GM18520 (cell line): ENCODE measurements at regions not wholly inside any gene's neighbourhood (a gene's known extent, or its start where the extent isn't known, plus 50 kb on each side); places are given as distances from the start of the nearest gene placed in this dataset.

ENCODE experiments used
- ATAC-seq: cut with Tn5 transposase; IDR thresholded peaks from one replicate; pipeline ENCODE4 v1.9.1; 2021; ENCODE audit not compliant: unreplicated experiment

DNA sequence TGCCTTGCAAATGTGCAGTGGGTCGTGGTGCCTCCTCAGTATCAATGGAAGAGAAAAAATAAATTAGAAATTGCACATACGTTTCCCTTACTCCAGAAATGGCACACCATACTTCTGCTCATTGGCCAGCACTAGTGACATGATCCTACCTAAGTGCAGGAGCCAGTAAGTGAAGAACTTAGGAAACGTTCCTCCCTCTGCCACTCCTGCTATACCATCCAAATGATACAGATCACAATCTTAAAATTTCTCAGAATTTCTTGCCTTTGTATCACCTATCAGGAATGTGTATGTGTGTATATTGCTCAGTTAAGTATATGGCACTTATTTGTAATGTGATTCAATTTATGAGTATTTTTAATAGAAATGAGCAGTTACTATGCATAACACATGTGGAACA lies 237.0 kb upstream of the UBE2E3 start:
- no peak for ATAC-seq

DNA sequence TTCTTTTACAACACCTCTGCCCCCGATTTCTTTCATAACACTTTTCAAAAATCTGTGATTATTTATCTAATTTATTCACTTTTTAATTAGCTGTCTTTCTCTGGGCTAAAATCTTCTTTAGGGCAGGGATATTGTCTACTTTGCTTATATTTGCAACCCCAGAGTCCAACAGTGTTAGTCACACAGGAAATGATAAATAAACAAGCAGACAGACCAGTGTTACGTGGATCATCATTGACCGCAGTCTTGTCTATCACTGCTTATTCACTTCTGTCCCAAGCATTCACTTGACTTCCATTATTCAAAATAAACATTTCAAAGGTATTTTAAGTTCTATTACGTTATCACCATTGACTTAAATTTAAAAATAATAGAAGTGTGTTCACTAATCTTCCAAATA lies 237.6 kb upstream of the UBE2E3 start:
- ATAC-seq, result no peak

DNA sequence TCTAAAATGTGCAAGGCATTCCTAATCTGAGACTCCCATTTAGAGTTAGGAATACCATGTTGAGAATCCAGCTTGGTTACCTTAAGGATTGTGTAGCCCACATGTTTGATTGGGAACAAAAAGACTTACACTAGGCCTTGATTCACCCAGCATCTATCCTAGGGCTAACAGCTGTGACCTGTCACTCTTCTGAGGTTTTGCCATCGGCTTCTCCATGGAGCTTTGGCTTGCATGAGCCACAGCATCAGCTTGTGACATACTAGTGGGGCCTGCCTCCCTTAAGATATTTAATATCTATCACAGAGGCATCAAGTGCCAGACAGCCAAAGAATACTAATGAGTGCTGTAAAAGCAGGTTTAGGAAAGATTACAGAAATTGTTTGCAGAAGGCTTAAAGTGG lies 241.3 kb upstream of the UBE2E3 start:
- ATAC-seq, result no peak

GRCh38 chr2:180735799-180736198 lies 244.6 kb upstream of the UBE2E3 start:
- ATAC-seq, result no peak

DNA sequence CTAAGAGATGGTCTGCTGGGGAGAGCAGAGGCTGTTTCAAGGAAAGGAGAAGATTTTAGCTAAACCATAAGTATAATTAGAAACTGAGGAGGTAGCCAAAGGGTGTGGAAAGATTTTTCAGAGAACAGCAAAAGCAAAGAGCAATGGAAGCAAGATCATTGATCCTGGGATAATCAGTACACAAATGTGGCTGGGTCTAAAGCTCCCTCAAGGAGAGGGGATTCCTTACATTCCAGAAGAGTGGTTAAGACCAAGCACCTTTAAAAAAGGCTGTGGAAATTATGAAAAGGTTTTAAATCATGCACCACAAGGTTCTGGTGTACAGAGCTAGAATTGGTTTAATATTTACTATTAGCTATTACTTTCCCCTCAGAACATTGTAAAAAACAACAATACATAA lies 246.0 kb upstream of the UBE2E3 start:
- ATAC-seq, result no peak

DNA sequence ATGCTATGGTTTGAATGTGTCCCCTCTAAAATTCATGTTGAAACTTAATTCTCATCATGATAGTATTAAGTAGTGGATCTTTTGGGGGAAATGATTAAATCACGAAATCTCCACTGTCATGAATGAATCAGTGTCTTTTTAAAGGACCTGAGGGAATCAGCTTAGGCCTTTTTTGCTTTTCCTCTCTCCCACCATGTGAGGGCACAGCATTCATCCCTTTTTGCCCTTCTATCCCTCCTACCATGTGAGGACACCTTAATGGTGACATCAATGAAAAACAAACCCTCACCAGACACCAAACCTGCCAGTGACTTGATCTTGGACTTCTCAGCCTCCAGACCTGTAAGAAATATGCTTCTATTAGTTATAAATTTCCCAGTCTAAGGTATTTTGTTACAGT lies 247.1 kb upstream of the UBE2E3 start:
- no peak for ATAC-seq

- ATAC-seq, result no peak
These were observed 248.1 kb upstream of the UBE2E3 start for GRCh38 chr2:180732337-180732736.

- ATAC-seq, result no peak
These were observed 249.4 kb upstream of the UBE2E3 start for GRCh38 chr2:180730976-180731375.

GRCh38 chr2:180728928-180729559 lies 251.4 kb upstream of the UBE2E3 start:
- ATAC-seq, result no peak

GRCh38 chr2:180723712-180724111 lies 256.7 kb upstream of the UBE2E3 start:
- no peak for ATAC-seq

DNA sequence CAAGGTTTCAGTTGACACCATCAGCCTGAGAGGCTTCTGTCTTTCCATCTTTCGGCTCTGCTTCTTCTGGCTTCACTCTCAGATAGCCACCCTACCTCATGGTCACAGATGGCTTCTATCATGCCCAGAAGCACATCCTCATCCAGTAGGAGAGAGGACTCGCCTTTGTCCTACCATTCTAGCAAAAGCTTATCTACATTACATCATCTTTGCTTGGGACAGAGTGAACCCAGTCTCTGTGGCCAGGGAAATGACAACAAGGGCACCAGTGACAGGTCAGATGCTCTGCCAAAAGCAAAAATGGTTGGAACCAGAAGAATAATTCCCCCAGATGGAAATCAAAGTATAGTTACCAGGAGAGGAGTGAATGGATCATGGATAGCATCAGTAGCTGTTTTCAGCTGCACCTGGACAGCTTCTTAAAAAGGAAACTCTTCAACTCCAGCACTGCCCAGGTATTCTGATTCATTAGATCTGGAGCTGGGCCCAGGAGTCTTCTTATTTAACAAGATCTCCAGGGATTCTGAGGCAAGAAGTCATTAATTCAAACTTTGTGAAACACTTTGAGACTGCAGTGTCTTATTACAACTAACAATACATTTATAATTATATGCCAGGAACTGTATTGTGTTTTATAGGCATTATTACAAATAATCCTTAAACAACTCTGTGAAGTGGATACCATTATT lies 257.7 kb upstream of the UBE2E3 start:
- no peak for ATAC-seq

DNA sequence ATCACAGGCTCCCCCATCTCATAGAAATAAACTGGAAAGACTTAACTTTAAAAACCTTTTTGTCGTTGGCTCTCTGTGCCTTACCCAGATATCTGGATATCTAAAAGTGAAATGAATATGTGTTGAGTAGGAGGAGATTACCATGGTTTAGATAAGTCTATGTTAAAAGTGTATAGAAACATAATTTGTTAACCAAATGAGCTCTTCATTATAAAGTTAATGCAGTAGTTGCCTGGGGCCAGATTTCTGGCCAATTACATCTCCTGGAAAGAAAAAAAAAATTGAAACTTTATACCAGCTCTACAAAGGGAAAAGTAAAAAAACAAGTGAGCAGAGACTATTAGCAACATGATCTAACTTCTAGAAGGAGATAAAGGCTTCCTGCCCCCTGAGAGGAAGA lies 259.6 kb upstream of the UBE2E3 start:
- ATAC-seq, result no peak

DNA sequence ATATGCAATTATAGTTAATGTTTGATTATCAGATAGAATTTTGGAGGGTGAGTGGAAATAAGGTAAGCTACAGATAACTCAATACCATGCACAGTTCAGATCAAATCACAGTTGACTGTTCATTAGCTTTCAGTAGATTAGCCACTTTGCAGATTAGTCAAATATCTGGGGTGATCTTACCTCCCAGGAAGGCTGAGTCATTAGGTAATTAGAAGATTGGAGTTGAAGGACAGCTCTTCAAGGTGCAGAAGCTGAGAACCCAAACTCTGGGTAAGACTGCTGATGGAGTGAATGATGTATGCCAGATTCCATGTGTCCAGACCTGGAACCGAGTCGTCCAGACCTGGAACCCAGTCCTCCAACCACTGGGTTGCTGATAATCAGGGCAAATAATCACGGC lies 262.8 kb upstream of the UBE2E3 start:
- ATAC-seq, result no peak

GRCh38 chr2:180716186-180717180 lies 263.9 kb upstream of the UBE2E3 start:
- ATAC-seq, result no peak

DNA sequence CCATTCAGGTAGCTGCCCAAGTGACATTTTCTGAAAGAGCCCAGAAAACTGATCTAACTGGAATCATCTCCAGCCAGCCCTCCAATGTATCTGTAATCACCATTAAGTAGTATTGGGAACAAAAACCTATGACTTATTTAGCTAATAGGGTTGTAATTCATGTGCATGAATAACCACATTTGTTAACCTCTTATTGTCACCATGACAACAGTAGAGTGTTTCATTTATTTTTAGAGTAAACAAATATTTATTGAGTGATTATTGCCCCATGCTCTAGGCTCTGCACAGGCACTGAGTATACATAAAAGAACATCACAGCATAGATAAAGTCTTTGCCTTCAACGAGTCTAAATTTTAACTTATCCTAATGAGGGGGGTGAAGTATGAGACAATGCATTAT lies 265.4 kb upstream of the UBE2E3 start:
- no peak for ATAC-seq

- no peak for ATAC-seq
These were observed 270.8 kb upstream of the UBE2E3 start for GRCh38 chr2:180709392-180710145.

- no peak for ATAC-seq
These were observed 272.6 kb upstream of the UBE2E3 start for GRCh38 chr2:180707884-180708205.

DNA sequence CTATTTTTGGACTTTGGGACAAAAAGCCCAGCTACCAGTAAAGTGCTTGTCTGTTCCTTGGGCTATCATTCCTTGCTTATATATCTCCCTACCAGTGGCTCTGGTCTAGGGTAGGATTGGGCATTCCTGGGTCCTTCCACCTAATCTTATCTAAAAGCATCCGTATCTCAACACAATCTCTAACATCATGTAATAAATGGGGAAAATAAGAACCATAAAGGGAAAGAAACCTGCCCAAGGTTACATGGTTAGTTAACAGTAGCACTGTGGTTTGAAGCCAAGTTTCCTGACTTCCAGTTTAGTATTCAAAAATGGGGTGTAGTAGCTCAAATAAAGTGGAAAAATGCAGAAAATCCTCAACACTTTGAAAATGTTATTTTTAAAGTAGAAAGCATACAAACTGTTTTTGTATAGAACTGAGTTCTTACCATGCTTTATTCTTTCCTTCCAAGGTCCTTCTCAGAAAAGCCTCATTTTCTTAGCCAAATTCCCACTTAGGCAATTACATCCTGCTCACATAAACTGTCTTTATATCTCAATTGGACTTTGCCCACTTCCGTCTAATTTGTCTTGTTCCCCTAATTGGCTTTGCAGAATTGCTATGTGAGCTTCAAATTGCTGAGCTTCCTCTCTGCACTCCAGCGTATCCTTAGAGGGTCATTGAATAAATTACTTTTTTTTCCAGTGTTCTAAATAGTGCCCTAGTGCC lies 273.1 kb upstream of the UBE2E3 start:
- no peak for ATAC-seq

- no peak for ATAC-seq
These were observed 273.7 kb upstream of the UBE2E3 start for GRCh38 chr2:180706694-180707093.

DNA sequence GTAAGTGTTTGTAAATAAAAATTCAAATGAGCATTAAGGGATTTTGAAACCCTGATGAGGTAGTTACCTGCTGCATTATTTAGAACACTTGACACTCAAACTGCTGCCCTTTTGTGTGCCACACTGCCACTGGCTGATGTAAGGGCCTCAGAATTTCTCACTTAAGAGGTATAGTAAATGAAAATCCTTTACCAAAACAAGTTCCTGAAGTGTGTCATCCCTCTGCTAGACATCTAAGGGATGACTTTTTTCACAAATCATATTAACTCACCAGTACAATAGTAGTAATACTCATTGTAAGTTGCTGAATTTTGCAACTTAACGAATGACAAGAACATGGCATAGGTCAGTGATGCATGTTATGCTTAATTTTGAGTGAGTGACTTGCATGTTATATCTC lies 274.9 kb upstream of the UBE2E3 start:
- ATAC-seq, result no peak

- no peak for ATAC-seq
These were observed 275.3 kb upstream of the UBE2E3 start for GRCh38 chr2:180705122-180705521.
